HG03342 (cell line): ENCODE measurements at regions not wholly inside any gene's neighbourhood (a gene's known extent, or its start where the extent isn't known, plus 50 kb on each side); places are given as distances from the start of the nearest gene placed in this dataset.

Experiments used
- ATAC-seq: cut with Tn5 transposase; IDR thresholded peaks from one replicate; pipeline ENCODE4 v1.9.1; 2021; ENCODE audit warnings: mild to moderate bottlenecking, moderate library complexity; ENCODE audit not compliant: unreplicated experiment

DNA sequence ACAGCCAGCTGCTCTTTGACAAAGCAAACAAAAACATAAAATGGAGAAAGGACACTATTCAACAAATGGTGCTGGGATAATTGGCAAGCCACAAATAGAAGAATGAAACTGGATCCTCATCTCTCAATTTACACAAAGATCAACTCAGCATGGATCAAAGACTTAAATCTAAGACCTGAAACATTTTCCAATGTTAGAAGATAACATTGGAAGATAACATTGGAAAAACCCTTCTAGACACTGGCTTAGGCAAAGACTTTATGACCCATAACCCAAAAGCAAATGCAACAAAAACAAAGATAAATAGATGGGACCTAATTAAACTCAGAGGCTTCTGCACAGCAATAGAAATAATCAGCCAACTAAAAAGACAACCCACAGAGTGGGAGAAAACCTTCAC lies 425.7 kb upstream of the SEMA3D start:
- no peak for ATAC-seq

GRCh38 chr7:85608804-85609203 lies 421.9 kb upstream of the SEMA3D start:
- no peak for ATAC-seq

DNA sequence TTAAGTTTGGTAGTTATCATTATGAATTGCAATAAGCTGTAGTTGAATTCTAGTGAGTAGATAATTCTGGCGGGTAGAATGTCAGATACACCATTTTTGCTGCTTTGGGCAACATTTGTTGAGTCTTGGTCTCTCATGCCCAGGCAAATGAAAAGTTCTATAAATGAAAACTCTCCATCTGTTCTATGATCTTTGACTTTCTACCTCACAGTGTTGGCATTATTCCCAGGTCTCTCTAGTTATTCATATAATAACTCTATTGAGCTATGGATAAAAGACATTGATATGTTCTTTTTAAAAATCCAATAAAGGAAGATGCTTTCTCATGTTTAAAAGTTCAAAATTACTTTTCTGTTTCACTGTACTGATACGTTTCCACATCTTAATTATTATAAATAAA lies 415.3 kb upstream of the SEMA3D start:
- no peak for ATAC-seq

DNA sequence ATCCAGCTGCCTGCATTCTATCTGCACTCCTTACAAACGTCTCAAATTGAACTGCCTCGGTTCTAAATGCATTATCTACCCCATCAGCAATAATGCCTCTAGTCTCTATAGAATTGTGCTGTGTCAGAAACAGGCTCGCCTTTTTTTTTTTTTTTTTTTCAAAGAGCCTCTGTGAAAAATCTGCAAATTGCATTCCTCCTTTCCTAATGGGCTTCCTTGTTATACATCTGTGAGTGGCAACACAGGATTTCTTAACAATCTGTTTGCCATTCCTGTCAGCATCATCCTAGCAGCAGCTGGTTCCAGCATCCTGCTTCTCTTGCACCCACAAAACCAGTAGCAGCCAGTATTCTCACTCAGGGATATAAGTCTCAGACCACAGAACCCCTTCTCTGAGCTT lies 413.5 kb upstream of the SEMA3D start:
- ATAC-seq: no peak

GRCh38 chr7:85596827-85597226 lies 410.0 kb upstream of the SEMA3D start:
- ATAC-seq: no peak

- no peak for ATAC-seq
These were observed 408.9 kb upstream of the SEMA3D start for GRCh38 chr7:85595750-85596178.

GRCh38 chr7:85593355-85593754 lies 406.5 kb upstream of the SEMA3D start:
- ATAC-seq: no peak

GRCh38 chr7:85587785-85588184 lies 400.9 kb upstream of the SEMA3D start:
- ATAC-seq: no peak

GRCh38 chr7:85586091-85586490 lies 399.2 kb upstream of the SEMA3D start:
- no peak for ATAC-seq

- no peak for ATAC-seq
These were observed 396.5 kb upstream of the SEMA3D start for GRCh38 chr7:85583131-85583953.

- ATAC-seq: no peak
These were observed 387.0 kb upstream of the SEMA3D start for GRCh38 chr7:85573844-85574243.

DNA sequence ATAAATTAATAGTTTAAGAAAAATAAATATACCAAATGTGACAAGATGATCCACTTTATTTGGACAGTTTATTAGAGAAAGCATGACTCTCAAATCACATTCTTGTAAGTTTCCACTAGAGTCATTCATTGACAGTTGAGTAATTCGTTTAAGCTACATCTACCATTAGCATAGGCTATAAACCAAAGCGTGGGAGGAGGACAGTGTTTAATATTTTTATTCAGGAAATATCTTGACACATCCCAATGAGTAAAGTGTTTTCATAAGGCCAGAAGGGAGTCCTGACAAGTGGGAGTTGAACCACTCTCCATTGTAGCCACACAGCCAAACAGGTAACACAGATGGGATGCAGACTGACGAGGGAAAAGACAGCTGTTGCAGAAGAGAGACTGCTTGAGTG lies 386.5 kb upstream of the SEMA3D start:
- no peak for ATAC-seq

GRCh38 chr7:85570898-85571297 lies 384.0 kb upstream of the SEMA3D start:
- no peak for ATAC-seq

DNA sequence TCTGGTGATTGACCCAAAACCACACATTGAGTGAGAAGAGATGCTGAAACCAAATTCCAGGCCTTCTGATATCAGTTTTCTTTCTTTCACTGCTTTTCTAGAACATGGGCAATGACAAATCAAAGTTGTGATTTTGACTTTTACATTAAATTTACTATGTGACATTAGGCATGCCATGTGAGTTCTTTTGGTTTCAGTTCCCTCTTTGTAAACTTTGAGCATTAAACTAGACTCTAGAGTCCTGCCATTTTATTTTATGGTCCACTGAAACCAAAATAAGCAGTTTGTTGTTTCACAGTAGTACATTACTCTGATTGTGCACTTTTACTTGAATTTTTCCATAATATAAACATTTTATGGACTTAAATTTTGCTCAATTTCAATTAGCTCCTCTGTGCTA lies 381.1 kb upstream of the SEMA3D start:
- peak; percentile 61 for ATAC-seq

DNA sequence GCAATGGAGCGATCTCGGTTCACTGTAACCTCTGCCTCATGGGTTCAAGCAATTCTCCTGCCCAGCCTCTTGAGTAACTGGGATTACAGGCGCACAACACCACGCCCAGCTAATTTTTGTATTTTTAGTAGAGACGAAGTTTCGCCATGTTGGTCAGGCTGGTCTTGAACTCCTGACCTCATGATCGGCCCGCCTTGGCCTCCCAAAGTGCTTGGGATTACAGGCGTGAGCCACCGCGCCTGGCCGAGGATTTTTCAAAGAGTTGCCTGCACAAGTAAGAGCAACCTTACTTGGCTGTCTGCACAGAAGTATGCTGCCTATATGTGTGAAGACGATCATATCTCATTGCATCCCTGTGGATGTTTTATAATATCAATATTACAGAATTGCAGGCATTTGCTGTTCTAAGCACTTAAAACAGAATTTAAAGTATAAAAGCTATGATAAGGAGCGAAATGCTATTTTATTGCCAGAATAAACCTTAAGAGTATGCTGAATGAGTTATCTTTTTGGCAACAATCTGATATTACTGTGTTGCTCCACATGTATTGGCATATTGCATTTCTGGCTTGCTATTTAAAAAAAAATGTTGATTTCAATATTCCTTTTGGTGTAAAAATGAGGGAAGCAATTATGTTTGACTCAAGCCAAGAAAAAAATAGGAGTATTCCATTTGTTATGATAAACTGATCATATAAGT lies 379.4 kb upstream of the SEMA3D start:
- no peak for ATAC-seq

DNA sequence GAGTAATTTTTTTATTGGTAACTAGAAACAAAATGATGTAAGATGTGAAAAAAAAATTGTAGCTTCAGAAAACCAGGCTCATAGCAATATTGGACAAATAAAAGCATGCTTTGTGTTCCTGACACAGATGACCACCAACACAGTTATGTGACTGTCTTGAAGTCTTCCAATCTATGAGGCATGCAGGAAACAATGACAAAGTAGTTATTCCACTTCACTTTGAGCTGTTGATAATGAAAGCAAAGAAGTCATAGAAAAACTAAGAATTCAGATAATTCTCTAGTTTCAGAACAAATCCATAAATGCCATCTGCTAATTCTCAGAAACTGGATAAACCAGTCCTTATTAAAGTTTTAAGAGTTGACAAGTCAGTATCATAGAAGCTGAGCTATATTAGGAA lies 378.4 kb upstream of the SEMA3D start:
- ATAC-seq: no peak

DNA sequence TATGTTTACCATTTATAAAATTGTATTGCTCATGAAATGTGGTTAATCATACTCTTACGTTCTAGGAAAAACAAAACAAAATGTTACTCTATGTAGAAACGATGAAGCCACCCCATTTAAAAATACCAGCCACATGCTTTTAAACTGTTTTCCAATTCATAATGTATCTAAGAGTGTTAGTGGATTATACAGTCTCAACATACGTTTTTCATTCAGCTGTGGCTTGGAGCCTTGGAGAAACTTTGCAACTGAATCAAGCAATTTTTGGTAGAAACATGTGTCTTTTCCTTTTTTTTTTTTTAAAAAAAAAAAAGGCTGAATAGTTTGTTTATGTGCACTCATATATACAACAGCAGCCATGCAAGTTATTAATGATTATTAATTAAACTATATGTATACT lies 378.0 kb upstream of the SEMA3D start:
- ATAC-seq: no peak

DNA sequence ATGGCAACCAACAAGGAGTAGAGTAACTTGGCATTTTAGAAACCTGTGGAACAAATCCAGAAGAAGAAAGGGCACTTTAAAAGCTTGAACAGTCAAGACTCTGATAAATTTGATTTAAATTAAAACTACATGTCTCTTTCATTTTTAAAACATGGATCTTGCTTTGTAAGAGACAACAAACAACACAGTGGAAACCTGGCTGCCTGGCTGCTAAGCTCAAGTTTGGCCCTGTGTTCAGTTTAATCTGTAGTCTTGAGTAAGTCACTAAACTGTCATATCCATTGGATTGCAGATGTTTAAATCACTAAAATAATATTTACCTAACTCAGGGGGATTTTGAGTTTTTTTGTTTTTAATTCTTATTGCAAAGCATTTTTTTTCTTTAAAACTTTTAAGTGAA lies 374.9 kb upstream of the SEMA3D start:
- no peak for ATAC-seq

DNA sequence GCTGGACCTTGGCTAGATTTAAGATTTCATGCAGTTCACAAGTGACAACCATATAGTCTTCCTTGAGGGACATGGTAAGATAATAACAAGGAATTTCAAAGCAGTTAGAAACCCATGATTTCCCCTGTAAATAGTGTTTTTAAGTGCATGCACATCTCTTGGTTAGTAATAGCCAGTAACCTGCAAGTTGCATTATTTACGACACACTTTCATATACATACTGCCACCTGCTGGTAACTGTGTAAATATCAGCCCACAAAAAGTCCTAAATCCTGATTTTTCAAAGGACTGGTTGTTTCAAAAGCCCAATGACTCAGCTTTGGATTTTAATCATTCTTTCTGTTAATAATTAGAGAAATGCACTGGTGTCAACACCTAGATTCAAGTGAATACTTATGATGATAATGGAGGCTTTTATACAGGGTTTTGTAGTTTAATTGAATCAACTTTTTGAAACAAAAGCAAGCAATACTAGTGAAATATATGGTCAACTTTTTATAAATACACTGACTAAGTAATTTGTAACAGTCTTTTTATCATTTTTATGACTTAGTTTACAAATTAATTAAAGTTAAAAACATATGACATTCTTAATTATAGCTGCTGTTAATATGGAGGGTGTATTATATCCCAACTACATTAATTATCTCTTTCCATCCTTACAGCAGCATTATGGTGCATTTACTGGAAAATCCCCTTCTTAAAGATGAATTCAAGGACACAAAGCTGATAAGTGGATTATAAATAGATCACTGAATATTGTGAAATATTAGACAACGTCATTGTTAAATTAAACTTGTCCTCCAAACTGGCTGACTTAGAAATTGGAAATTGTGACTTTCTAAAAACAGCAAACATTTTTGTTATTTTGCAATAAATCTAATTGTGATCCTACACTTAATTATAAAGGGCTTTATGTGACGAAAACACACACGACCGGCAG lies 367.7 kb upstream of the SEMA3D start:
- no peak for ATAC-seq

- ATAC-seq: no peak
These were observed 349.3 kb upstream of the SEMA3D start for GRCh38 chr7:85535974-85536729.

GRCh38 chr7:85529831-85530230 lies 343.0 kb upstream of the SEMA3D start:
- no peak for ATAC-seq
